Testis (tissue), 2 donors: ENCODE measurements at regions not wholly inside any gene's neighbourhood (a gene's known extent, or its start where the extent isn't known, plus 50 kb on each side); places are given as distances from the start of the nearest gene placed in this dataset.
"Not testable (repeated sequence)": the region's sequence is repeated elsewhere in the genome, so short reads cannot be mapped to it uniquely, and the experiment has no call there.

Source experiments
- DNase-seq: peaks from one replicate; pipeline ENCODE4 v3.0.0-alpha.2; 2019
- H3K27ac ChIP-seq, 2 donors: fragments of 200-600 bp; sonication (generic); one replicate each; pipeline ENCODE4 v1.5.1; 2019
- H3K27me3 ChIP-seq: fragments of 200-600 bp; sonication (generic); one replicate; pipeline ENCODE4 v1.5.1; 2019
- H3K36me3 ChIP-seq: fragments of 200-600 bp; sonication (generic); one replicate; pipeline ENCODE4 v1.5.1; 2017; ENCODE audit warnings: low read depth; ENCODE audit errors: missing control alignments
- H3K4me1 ChIP-seq: fragments of 200-600 bp; sonication (generic); one replicate; pipeline ENCODE4 v1.5.1; 2019
- H3K4me3 ChIP-seq, 2 donors: fragments of 200-600 bp; sonication (generic); one replicate each; pipeline ENCODE4 v1.5.1; 2017 to 2019
- H3K9me3 ChIP-seq: fragments of 200-600 bp; sonication (generic); one replicate; pipeline ENCODE4 v1.5.1; 2017
- POLR2A ChIP-seq: fragments of 450-650 bp; IDR thresholded peaks from one replicate; pipeline ENCODE4 v1.6.1; 2017; ENCODE audit warnings: antibody characterized with exemption, mild to moderate bottlenecking, moderate library complexity
- WGBS, 2 donors: methylation state at CpG; one replicate each; pipeline ENCODE4 v1.1.5; 2018; 5-methylcytosine and 5-hydroxymethylcytosine counted together
- intact Hi-C: fragments of 100-400 bp; cut with DNase I; formaldehyde crosslinking; loops from one replicate; pipeline ENCODE4 v1.15.1; 2023; ENCODE audit warnings: low total_unique reads
- small RNA-seq, 2 donors: library from RNA; depleted of rRNA; stranded (forward); fragments of <200 nt; gene quantifications; one replicate each; pipeline ENCODE3, GENCODE V24; 2016
- TF ChIP-seq, protein P1 (sequence below), 3 experiments: fragments of 450-650 bp in 2 of 3; fragments of 200-600 bp in 1 of 3; sonication (generic) in 1 of 3; IDR thresholded peaks; one replicate each; pipeline ENCODE4 v1.5.1; 2016 to 2019; ENCODE audit warnings: antibody characterized with exemption in 3 of 3, mild to moderate bottlenecking in 2 of 3, moderate library complexity in 1 of 3

DNA sequence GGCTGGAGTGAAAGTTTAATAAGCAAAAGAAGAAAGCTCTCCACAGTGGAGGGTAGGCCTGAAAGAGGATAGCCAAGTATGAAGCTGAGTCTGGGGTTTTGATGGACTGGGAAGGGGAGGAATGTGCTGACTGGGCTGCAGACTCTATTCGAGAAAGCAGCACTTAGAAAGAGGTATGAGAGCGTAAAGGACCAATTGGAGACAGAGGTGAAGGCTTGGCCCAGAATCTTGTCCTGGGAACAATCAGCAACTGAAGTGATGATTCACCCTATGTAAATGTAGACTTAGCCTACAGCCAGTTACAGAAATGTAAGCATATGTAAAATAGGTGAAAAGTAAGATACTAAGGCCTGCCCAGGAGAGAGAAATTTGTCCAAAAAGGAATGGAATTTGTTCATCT is 111.2 kb upstream of the HSFY2 start:
- no peak for DNase-seq
- 93 to 96% methylated on average over 2 of the region's 2 CpGs for WGBS, 2 donors
- Histone ChIP-seq H3K27ac (no peak overlapping the region), H3K27me3 (no peaks in the 10 kb centered on the region), H3K4me1 (no peaks in the 10 kb centered on the region), H3K36me3 (no peaks in the 10 kb centered on the region), H3K4me3 (no peak overlapping the region), H3K9me3 (no peaks in the 10 kb centered on the region)
- intact Hi-C loops: no loop called here
- TF ChIP-seq, protein P1, sequence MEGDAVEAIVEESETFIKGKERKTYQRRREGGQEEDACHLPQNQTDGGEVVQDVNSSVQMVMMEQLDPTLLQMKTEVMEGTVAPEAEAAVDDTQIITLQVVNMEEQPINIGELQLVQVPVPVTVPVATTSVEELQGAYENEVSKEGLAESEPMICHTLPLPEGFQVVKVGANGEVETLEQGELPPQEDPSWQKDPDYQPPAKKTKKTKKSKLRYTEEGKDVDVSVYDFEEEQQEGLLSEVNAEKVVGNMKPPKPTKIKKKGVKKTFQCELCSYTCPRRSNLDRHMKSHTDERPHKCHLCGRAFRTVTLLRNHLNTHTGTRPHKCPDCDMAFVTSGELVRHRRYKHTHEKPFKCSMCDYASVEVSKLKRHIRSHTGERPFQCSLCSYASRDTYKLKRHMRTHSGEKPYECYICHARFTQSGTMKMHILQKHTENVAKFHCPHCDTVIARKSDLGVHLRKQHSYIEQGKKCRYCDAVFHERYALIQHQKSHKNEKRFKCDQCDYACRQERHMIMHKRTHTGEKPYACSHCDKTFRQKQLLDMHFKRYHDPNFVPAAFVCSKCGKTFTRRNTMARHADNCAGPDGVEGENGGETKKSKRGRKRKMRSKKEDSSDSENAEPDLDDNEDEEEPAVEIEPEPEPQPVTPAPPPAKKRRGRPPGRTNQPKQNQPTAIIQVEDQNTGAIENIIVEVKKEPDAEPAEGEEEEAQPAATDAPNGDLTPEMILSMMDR (IDR thresholded peaks at IDR 0.05): no peak
- TF ChIP-seq POLR2A: no peak

DNA sequence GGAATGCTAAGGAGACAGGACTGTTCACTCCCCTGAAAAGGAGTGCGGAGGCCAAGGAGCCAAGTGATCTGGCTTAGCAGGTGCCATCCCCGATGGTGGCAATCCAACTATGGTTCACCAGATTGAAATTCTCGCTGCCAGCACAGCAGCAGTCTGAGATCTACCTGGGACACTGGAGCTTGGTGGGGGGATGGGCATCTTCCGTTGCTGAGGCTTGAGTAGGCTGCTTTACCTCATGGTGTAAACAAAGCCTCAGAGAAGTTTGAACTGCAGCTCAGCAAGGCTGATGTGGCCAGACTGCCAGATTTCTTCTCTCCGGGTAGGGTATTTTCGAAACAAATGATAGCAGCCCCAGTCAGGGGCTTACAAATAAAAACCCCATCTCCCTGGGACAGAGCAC is 95.6 kb upstream of the HSFY2 start:
- intact Hi-C loops, H3K4me1 ChIP-seq: not testable (repeated sequence)
- WGBS, 2 donors: 70% methylated on average over 2 of the region's 6 CpGs; no CpG with 5 or more reads in 1 of the 2 donors

DNA sequence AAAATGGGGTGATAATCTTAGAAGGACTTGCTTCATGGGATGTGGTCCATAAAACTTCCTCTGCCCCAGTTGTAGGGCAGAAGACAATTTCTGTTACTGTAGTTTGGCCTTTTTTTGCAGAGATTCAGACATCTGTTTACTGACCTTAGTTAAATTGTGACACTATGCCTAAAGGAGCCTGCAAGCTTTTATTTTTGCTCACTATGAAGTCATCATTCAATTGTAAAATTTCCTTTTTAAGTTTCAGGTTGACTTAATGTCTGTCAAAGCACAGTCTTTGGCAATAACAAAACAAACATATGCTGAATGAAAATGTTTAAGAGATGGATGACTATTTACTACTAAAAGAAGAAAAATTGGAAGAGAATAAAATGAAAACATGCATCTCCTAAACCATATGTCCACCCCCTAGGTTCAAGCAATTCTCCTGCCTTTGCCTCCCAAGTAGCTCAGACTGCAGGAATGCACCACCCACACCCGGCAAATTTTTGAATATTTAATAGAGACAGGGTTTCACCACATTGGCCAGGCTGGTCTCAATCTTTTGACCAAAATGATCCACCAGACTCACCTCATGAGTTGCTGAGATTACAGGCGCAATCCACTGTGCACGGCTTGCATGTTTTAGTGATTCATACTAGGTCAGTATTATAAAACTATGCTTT is 93.5 kb upstream of the HSFY2 start:
- H3K27me3 ChIP-seq, H3K4me3 ChIP-seq, H3K27ac ChIP-seq, intact Hi-C loops, H3K9me3 ChIP-seq, H3K4me1 ChIP-seq, DNase-seq, H3K36me3 ChIP-seq: not testable (repeated sequence)
- 100% methylated on average over 2 of the region's 3 CpGs; no CpG with 5 or more reads in 1 of the 2 donors for WGBS, 2 donors

More for the DNA sequence above, 95.6 kb upstream of the HSFY2 start:
- H3K27ac ChIP-seq, H3K4me3 ChIP-seq, DNase-seq, H3K27me3 ChIP-seq, H3K36me3 ChIP-seq, H3K9me3 ChIP-seq: not testable (repeated sequence)

DNA sequence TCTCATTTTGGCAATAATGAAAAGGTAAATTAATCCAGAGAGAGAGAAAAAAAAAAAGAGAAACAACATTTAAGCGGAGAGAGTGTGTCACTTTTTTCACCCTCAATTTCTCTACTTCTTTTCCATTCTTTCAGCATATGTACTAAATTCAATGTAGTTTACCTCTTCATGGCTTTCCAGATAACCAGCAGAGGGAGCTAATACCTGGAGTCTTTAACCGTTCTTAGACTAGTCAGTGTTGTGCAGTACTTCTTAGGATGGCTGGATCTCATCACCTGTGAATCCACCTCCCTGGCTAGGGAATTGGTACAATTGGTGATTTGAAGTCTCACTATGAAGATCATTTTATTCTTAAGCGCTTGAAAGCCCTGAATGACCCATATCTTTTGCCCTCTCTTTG is 87.3 kb upstream of the HSFY2 start:
- H3K4me1 ChIP-seq, H3K9me3 ChIP-seq, H3K27ac ChIP-seq, H3K4me3 ChIP-seq, H3K36me3 ChIP-seq, H3K27me3 ChIP-seq, intact Hi-C loops, DNase-seq: not testable (repeated sequence)
- no CpG with 5 or more reads among the region's 3 CpGs for WGBS, 2 donors

DNA sequence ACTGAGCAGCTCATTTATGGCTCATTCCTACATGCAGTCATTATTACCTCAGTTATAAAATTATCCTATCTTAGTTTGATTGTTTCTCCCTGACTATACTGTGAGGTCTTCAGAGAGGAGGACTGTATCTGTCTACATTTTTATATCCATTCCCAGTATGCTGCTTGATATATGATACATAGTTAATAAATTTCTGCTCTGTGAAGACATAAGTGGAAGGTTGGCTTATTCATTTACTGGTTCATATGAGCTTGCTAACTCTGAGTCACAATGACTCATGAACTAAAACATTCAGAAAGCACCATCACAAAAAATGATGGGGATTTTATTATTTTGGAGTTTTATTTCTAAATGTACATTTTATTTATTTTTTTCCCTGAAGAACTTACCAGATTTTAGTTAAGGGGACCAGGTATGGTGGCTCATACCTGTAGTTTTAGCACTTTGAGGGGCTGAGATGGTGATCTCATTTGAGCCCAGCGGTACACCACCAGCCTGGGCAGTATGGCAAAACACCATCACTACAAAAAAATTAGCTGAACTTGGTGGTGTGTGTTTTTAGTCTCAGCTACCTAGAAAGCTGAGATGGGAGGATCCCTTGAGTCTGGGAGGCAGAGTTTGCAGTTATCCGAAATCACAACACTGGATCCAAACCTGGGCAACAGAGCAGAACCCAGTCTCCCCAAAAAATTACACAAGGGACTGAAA is 85.1 kb upstream of the HSFY2 start:
- H3K4me1 ChIP-seq, intact Hi-C loops, DNase-seq, H3K9me3 ChIP-seq, H3K27me3 ChIP-seq, H3K27ac ChIP-seq, H3K4me3 ChIP-seq, H3K36me3 ChIP-seq: not testable (repeated sequence)
- WGBS, 2 donors: no CpG with 5 or more reads among the region's 2 CpGs

DNA sequence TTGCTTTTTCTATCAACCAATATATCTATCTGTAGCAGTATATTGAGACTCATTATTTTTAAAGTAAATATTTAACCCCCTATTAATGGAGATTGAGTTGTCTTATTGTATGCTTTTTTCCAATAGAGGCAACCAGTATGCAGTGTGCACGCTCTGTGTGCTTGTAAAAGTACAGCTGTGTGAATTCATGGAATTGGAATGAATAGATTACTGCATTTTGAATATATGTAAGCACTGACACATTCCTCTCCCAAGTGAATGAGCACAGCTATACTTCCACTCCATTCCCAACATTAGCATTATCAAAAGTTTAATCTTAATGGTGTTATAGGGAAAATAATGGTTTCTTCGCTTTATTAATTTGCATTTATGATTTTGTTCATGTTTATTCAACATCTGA is 81.6 kb upstream of the HSFY2 start:
- H3K36me3 ChIP-seq: not testable (repeated sequence)
- no CpG with 5 or more reads among the region's 2 CpGs for WGBS, 2 donors

DNA sequence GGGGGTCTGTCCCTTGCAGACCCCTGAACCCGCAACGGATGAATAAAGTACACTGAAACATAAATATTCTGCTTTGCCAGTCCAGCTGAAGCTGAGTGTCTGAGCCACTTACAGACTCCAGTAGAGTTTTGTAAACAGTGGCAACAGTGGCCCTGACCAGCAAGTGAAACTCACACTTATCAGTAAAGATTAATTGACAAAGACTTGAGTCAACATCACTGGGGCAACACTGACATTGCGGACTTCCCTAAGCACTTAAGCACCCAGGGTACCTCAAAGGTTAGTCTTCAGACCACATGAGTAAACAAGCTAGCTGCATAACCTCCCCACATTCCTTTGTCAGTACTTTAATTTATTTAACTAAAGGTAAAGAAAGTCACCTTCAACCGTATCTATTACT is 79.8 kb upstream of the HSFY2 start:
- H3K4me3 ChIP-seq, H3K9me3 ChIP-seq, H3K27me3 ChIP-seq, H3K36me3 ChIP-seq, DNase-seq, H3K27ac ChIP-seq, H3K4me1 ChIP-seq, intact Hi-C loops: not testable (repeated sequence)
- WGBS, 2 donors: no CpG with 5 or more reads among the region's 4 CpGs

More for the DNA sequence above, 81.6 kb upstream of the HSFY2 start:
- H3K4me1 ChIP-seq, H3K27me3 ChIP-seq, H3K9me3 ChIP-seq, DNase-seq, H3K27ac ChIP-seq, intact Hi-C loops, H3K4me3 ChIP-seq: not testable (repeated sequence)

DNA sequence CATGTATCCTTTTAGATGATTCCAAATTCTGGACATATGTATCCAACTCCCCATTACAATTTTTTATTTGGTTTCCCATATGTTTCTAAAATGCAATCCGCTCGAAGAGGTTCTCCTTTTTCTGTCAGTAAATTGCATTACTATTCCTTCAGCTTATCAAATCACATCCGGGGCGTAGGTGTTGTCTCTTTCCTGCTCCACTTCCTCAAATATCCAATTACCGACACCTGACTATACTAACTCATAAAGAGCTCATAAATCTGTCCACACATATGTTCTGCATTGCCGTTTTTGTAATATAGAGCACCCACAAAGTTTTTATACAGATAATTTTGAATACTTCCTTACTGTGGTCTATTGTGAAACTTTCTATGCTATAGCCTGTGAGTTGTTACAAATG is 63.1 kb upstream of the HSFY2 start:
- H3K4me1 ChIP-seq, H3K27ac ChIP-seq, H3K4me3 ChIP-seq, DNase-seq, H3K9me3 ChIP-seq, intact Hi-C loops, H3K27me3 ChIP-seq, H3K36me3 ChIP-seq: not testable (repeated sequence)
- WGBS, 2 donors: no CpG with 5 or more reads among the region's 6 CpGs

Small RNAs in the stretch of these regions (small RNA-seq; reads per million reads assigned to genes)
- gene CD24P4 (0 reads per million in 2 donors), gene MTCYBP2 (0 reads per million in 2 donors), gene RNU6-255P (0 reads per million in 2 donors)
